ENCODE measurements at regions not wholly inside any gene's neighbourhood (a gene's known extent, or its start where the extent isn't known, plus 50 kb on each side); places are given as distances from the start of the nearest gene placed in this dataset.
A peak's percentile ranks its signal among the peaks of the same experiment; 100 is the strongest.

DNA sequence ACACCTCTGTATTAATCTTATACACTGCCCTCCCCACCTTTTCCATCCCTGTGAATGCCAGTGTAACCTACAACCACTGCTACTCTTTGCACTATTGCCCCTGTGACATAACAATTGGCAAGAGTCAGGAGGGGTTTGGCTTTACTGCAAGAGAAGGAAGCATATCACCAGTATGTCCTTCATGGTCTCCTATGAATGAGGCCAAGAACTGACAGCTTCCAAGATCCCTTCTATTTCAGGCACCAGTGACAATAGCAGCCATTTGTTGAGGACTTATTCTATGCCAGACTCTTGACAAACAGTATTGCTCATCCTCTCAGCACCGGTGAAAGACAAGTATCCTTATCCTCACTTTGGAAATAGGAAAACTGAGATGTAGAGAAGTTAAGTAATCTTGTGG lies 363.9 kb downstream of the MID1IP1 start:
- no peaks in the 10 kb centered on the region for H3K27me3 ChIP-seq (ENCODE audit: control insufficient read depth, insufficient read depth, low read length)
- no peaks in the 10 kb centered on the region for H3K36me3 ChIP-seq (ENCODE audit: control insufficient read depth, insufficient read depth, low read length)
- Mint-ChIP-seq H3K27ac (no peak overlapping the region), H3K4me3 (no peak overlapping the region), H3K9me3 (no peaks in the 10 kb centered on the region), H3K4me1 (peaks cover 6 to 18% of the 10 kb centered on the region in 2 donors), H3K36me3 (no peaks in the 10 kb centered on the region), H3K27me3 (ENCODE audit: low read depth in 2 of 2) (peaks cover 23 to 41% of the 10 kb centered on the region in 2 donors)
- ATAC-seq: no peak
- peaks cover 16% of the 10 kb centered on the region for H3K4me1 ChIP-seq (ENCODE audit: control insufficient read depth, insufficient read depth, low read length)
- WGBS (ENCODE audit: insufficient coverage): no CpG with 5 or more reads among the region's 1 CpG
- no peak overlapping the region for H3K4me3 ChIP-seq (ENCODE audit: low read length)
- TF ChIP-seq, protein P1, sequence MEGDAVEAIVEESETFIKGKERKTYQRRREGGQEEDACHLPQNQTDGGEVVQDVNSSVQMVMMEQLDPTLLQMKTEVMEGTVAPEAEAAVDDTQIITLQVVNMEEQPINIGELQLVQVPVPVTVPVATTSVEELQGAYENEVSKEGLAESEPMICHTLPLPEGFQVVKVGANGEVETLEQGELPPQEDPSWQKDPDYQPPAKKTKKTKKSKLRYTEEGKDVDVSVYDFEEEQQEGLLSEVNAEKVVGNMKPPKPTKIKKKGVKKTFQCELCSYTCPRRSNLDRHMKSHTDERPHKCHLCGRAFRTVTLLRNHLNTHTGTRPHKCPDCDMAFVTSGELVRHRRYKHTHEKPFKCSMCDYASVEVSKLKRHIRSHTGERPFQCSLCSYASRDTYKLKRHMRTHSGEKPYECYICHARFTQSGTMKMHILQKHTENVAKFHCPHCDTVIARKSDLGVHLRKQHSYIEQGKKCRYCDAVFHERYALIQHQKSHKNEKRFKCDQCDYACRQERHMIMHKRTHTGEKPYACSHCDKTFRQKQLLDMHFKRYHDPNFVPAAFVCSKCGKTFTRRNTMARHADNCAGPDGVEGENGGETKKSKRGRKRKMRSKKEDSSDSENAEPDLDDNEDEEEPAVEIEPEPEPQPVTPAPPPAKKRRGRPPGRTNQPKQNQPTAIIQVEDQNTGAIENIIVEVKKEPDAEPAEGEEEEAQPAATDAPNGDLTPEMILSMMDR (IDR thresholded peaks at IDR 0.05): no peak
- intact Hi-C loops (cut with micrococcal nuclease): no loop called here
- H3K9me3 ChIP-seq (ENCODE audit: control insufficient read depth, insufficient read depth, low read length): no peaks in the 10 kb centered on the region
- no peak for DNase-seq
- no peak overlapping the region for H3K27ac ChIP-seq (ENCODE audit: low read length)

DNA sequence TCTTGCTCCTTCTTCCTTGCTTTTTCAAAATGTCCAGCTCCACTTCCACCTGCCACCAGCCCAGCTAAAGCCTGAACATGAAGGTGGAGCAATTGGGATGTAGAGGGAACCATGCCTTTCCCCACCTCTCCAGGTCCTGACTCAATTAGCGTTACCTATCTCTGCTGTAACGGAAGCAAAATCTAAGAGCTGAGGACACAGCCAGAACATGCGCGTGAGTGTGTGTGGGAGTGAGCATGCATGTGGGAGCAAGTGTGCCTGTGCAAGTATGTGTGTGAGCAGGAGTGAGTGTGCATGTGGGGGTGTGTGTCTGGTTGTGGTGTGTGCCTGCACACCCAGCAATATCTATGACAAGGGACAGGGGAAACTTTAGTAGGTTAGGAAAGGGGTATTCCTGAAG lies 364.5 kb downstream of the MID1IP1 start:
- Histone ChIP-seq H3K9me3 (ENCODE audit: control insufficient read depth, insufficient read depth, low read length) (no peaks in the 10 kb centered on the region), H3K27me3 (ENCODE audit: control insufficient read depth, insufficient read depth, low read length) (no peaks in the 10 kb centered on the region), H3K27ac (ENCODE audit: low read length) (no peak overlapping the region), H3K4me1 (ENCODE audit: control insufficient read depth, insufficient read depth, low read length) (peaks cover 16% of the 10 kb centered on the region), H3K4me3 (ENCODE audit: low read length) (no peak overlapping the region), H3K36me3 (ENCODE audit: control insufficient read depth, insufficient read depth, low read length) (no peaks in the 10 kb centered on the region)
- no peak for DNase-seq
- ATAC-seq: no peak
- no peak overlapping the region for H3K4me3 Mint-ChIP-seq
- H3K9me3 Mint-ChIP-seq: no peaks in the 10 kb centered on the region
- H3K27ac Mint-ChIP-seq: no peak overlapping the region
- no peaks in the 10 kb centered on the region for H3K36me3 Mint-ChIP-seq
- intact Hi-C loops (cut with micrococcal nuclease): no loop called here
- WGBS (ENCODE audit: insufficient coverage): 88% methylated on average over 2 of the region's 4 CpGs
- peaks cover 20 to 38% of the 10 kb centered on the region in 2 donors for H3K27me3 Mint-ChIP-seq (ENCODE audit: low read depth in 2 of 2)
- TF ChIP-seq, protein P1 (IDR thresholded peaks at IDR 0.05): no peak
- H3K4me1 Mint-ChIP-seq: peaks cover 6 to 18% of the 10 kb centered on the region in 2 donors

DNA sequence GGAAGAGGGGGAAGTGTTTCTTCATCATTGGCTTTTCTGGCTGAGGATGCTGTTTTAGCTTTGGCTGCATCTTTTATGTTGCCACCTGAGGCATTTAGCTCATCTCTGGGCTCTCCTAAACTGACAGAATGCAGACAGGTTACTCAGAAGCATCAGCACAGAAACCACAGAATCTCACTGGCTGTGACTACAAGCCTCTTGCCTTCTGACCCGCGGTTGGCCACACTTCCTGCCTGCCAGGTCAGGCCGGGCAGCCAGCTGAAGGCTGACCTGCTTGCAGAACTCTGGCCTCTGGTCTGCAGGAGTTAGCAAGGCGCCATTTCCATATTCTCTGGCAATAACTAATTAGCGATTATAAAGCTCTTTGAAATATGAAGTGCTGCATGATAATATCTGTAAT lies 366.5 kb downstream of the MID1IP1 start:
- no peak overlapping the region for H3K4me3 ChIP-seq (ENCODE audit: low read length)
- H3K4me1 ChIP-seq (ENCODE audit: control insufficient read depth, insufficient read depth, low read length): peaks cover 13% of the 10 kb centered on the region
- Mint-ChIP-seq H3K4me1 (peaks cover 6 to 10% of the 10 kb centered on the region in 2 donors), H3K27ac (no peak overlapping the region), H3K27me3 (ENCODE audit: low read depth in 2 of 2) (peaks cover 7 to 28% of the 10 kb centered on the region in 2 donors), H3K36me3 (no peaks in the 10 kb centered on the region), H3K9me3 (no peaks in the 10 kb centered on the region), H3K4me3 (no peak overlapping the region)
- DNase-seq (no peak), ATAC-seq (peak in 1 of 3 donors; percentile 37)
- no peak overlapping the region for H3K27ac ChIP-seq (ENCODE audit: low read length)
- no peaks in the 10 kb centered on the region for H3K9me3 ChIP-seq (ENCODE audit: control insufficient read depth, insufficient read depth, low read length)
- intact Hi-C loops (cut with micrococcal nuclease): no loop called here
- no peaks in the 10 kb centered on the region for H3K27me3 ChIP-seq (ENCODE audit: control insufficient read depth, insufficient read depth, low read length)
- WGBS (ENCODE audit: insufficient coverage): 16% methylated on average over 4 of the region's 5 CpGs
- no peaks in the 10 kb centered on the region for H3K36me3 ChIP-seq (ENCODE audit: control insufficient read depth, insufficient read depth, low read length)
- TF ChIP-seq, protein P1 (IDR thresholded peaks at IDR 0.05): no peak

DNA sequence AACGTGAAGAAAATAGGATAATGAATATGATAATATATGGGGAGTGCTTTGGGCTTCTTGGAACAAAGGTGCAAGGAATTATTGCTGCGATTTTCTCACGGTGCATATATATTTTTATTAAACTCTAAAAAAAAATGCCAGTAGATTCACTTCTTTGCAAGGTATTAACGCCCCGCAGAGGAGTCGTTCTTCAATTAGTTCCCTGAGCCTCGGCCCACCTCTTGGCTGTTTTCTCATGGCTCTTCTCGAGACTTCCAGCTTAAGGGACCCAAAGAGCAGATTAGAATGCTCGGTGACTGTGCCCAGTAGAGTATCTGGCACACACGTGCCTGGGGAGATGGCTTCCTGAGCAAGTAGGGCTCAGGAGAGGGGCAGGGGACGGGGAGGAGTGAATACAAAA lies 367.4 kb downstream of the MID1IP1 start:
- TF ChIP-seq, protein P1 (IDR thresholded peaks at IDR 0.05): no peak
- H3K36me3 Mint-ChIP-seq: no peaks in the 10 kb centered on the region
- Histone ChIP-seq H3K36me3 (ENCODE audit: control insufficient read depth, insufficient read depth, low read length) (no peaks in the 10 kb centered on the region), H3K27me3 (ENCODE audit: control insufficient read depth, insufficient read depth, low read length) (no peaks in the 10 kb centered on the region), H3K9me3 (ENCODE audit: control insufficient read depth, insufficient read depth, low read length) (no peaks in the 10 kb centered on the region), H3K27ac (ENCODE audit: low read length) (no peak overlapping the region), H3K4me3 (ENCODE audit: low read length) (no peak overlapping the region), H3K4me1 (ENCODE audit: control insufficient read depth, insufficient read depth, low read length) (peaks cover 13% of the 10 kb centered on the region)
- peaks cover 4 to 20% of the 10 kb centered on the region in 2 donors for H3K27me3 Mint-ChIP-seq (ENCODE audit: low read depth in 2 of 2)
- H3K27ac Mint-ChIP-seq: no peak overlapping the region
- intact Hi-C loops (cut with micrococcal nuclease): no loop called here
- H3K9me3 Mint-ChIP-seq: no peaks in the 10 kb centered on the region
- 88% methylated on average over 10 of the region's 11 CpGs for WGBS (ENCODE audit: insufficient coverage)
- H3K4me1 Mint-ChIP-seq: peaks cover 6 to 10% of the 10 kb centered on the region in 2 donors
- no peak overlapping the region for H3K4me3 Mint-ChIP-seq
- DNase-seq (no peak), ATAC-seq (no peak)

All from natural killer cell (primary cell).